ENCODE measurements at regions not wholly inside any gene's neighbourhood (a gene's known extent, or its start where the extent isn't known, plus 50 kb on each side); places are given as distances from the start of the nearest gene placed in this dataset.

GRCh38 chr5:67612961-67613360, 416.4 kb upstream of the CD180 start:
- no peaks in the 10 kb centered on the region for H3K79me2 ChIP-seq (ENCODE audit: control insufficient read depth, insufficient read depth, low read length)
- in situ Hi-C loops (cut with MboI) (no loop called here), intact Hi-C loops (cut with micrococcal nuclease; ENCODE audit: unreplicated experiment) (no loop called here)
- no peaks in the 10 kb centered on the region for H3K9me3 ChIP-seq (replicated peaks; ENCODE audit: control insufficient read depth, insufficient read depth, low read length)
- H3K4me3 ChIP-seq: no peak overlapping the region
- no peaks in the 10 kb centered on the region for H3K4me1 ChIP-seq (ENCODE audit: control insufficient read depth, insufficient read depth, low read length)
- H3K9ac ChIP-seq (ENCODE audit: control insufficient read depth, insufficient read depth, low read length): no peak overlapping the region
- H4K20me1 ChIP-seq (ENCODE audit: control insufficient read depth, insufficient read depth): no peaks in the 10 kb centered on the region
- H3K27ac ChIP-seq (ENCODE audit: control insufficient read depth, insufficient read depth): no peak overlapping the region
- WGBS (ENCODE audit: insufficient coverage, insufficient replicate concordance, low lambda C conversion rate, missing lambda C conversion rate): 55% methylated on average over 4 of the region's 4 CpGs
- RAD21 ChIA-PET (ENCODE audit: unreplicated experiment): no interaction called here
- no peak for TF ChIP-seq BMI1 (IDR thresholded peaks at IDR 0.05; ENCODE audit: borderline replicate concordance)
- TF ChIP-seq ZNF24 (IDR thresholded peaks at IDR 0.05): no peak
- TF ChIP-seq, protein P1, sequence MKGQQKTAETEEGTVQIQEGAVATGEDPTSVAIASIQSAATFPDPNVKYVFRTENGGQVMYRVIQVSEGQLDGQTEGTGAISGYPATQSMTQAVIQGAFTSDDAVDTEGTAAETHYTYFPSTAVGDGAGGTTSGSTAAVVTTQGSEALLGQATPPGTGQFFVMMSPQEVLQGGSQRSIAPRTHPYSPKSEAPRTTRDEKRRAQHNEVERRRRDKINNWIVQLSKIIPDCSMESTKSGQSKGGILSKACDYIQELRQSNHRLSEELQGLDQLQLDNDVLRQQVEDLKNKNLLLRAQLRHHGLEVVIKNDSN (IDR thresholded peaks at IDR 0.05; ENCODE audit: borderline replicate concordance, extremely low read length, insufficient read depth, low read depth, low read length): no peak
- no peak for TF ChIP-seq E2F8 (IDR thresholded peaks at IDR 0.05; ENCODE audit: low read depth, partially characterized antibody)
- no peak for TF ChIP-seq TCF12 (IDR thresholded peaks at IDR 0.05; ENCODE audit: low read depth, low read length)
- no peak for TF ChIP-seq RBBP5 (conservative IDR thresholded peaks at IDR 0.05)
- TF ChIP-seq, protein P2, sequence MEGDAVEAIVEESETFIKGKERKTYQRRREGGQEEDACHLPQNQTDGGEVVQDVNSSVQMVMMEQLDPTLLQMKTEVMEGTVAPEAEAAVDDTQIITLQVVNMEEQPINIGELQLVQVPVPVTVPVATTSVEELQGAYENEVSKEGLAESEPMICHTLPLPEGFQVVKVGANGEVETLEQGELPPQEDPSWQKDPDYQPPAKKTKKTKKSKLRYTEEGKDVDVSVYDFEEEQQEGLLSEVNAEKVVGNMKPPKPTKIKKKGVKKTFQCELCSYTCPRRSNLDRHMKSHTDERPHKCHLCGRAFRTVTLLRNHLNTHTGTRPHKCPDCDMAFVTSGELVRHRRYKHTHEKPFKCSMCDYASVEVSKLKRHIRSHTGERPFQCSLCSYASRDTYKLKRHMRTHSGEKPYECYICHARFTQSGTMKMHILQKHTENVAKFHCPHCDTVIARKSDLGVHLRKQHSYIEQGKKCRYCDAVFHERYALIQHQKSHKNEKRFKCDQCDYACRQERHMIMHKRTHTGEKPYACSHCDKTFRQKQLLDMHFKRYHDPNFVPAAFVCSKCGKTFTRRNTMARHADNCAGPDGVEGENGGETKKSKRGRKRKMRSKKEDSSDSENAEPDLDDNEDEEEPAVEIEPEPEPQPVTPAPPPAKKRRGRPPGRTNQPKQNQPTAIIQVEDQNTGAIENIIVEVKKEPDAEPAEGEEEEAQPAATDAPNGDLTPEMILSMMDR (IDR thresholded peaks at IDR 0.05 in 2 of 3, conservative IDR thresholded peaks at IDR 0.05 in 1 of 3; ENCODE audit: control insufficient read depth in 2 of 3, extremely low read depth in 1 of 3, insufficient read depth in 1 of 3, low read depth in 3 of 3, low read length in 3 of 3): no peak
- TF ChIP-seq ELK1 (IDR thresholded peaks at IDR 0.05; ENCODE audit: low read depth, low read length): no peak
- no peak for TF ChIP-seq GATAD2B (conservative IDR thresholded peaks at IDR 0.05; ENCODE audit: low read depth)
- no peak overlapping the region for H3K4me2 ChIP-seq (ENCODE audit: control insufficient read depth, insufficient read depth)
- H3K36me3 ChIP-seq (ENCODE audit: control insufficient read depth in 2 of 2, insufficient read depth in 2 of 2, low read length in 1 of 2): no peaks in the 10 kb centered on the region
- no peak for FAIRE-seq
- POLR2A ChIA-PET: no interaction called here
- ATAC-seq: no peak
- SMC1A ChIA-PET (ENCODE audit: uncharacterized antibody, unreplicated experiment): no interaction called here
- BruUV-seq (replicated peaks): no TSS peak
- CTCF ChIA-PET: no interaction called here
- no peak for DNase-seq (ENCODE audit: low read depth, low spot score)
- H3K27me3 ChIP-seq (replicated peaks in 1 of 2; ENCODE audit: control insufficient read depth in 2 of 2, insufficient read depth in 2 of 2, low read length in 1 of 2): no peaks in the 10 kb centered on the region
- H2AFZ ChIP-seq (ENCODE audit: control insufficient read depth, low read depth, low read length): no peak overlapping the region
